HFFc6 (cell line): ENCODE measurements at regions not wholly inside any gene's neighbourhood (a gene's known extent, or its start where the extent isn't known, plus 50 kb on each side); places are given as distances from the start of the nearest gene placed in this dataset.
A peak's percentile ranks its signal among the peaks of the same experiment; 100 is the strongest.

ENCODE experiments used
- DNase-seq: peaks from one replicate; pipeline ENCODE4 v3.0.0-alpha.2; 2018
- H3K27ac Mint-ChIP-seq: 2 replicates; pipeline ENCODE4 v1.8.0; 2020; ENCODE audit warnings: mild to moderate bottlenecking, mixed read lengths
- H3K27me3 Mint-ChIP-seq: 2 replicates; pipeline ENCODE4 v1.8.0; 2021; ENCODE audit warnings: mild to moderate bottlenecking, moderate library complexity, mixed read lengths; ENCODE audit not compliant: insufficient read depth
- H3K36me3 Mint-ChIP-seq: 2 replicates; pipeline ENCODE4 v1.8.0; 2021; ENCODE audit warnings: low read depth, mixed read lengths
- H3K4me1 Mint-ChIP-seq: 2 replicates; pipeline ENCODE4 v1.8.0; 2020; ENCODE audit warnings: low read depth, mixed read lengths
- H3K4me3 Mint-ChIP-seq: 2 replicates; pipeline ENCODE4 v1.8.0; 2020; ENCODE audit warnings: mild to moderate bottlenecking, moderate library complexity, mixed read lengths
- H3K9me3 Mint-ChIP-seq: 2 replicates; pipeline ENCODE4 v1.8.0; 2020; ENCODE audit warnings: mild to moderate bottlenecking, mixed read lengths
- TF ChIP-seq, protein P1 (sequence below): fragments of 200-600 bp; sonication (generic); IDR thresholded peaks from 2 replicates; pipeline ENCODE4 v1.5.0; 2021; ENCODE audit warnings: antibody characterized with exemption, mild to moderate bottlenecking

DNA sequence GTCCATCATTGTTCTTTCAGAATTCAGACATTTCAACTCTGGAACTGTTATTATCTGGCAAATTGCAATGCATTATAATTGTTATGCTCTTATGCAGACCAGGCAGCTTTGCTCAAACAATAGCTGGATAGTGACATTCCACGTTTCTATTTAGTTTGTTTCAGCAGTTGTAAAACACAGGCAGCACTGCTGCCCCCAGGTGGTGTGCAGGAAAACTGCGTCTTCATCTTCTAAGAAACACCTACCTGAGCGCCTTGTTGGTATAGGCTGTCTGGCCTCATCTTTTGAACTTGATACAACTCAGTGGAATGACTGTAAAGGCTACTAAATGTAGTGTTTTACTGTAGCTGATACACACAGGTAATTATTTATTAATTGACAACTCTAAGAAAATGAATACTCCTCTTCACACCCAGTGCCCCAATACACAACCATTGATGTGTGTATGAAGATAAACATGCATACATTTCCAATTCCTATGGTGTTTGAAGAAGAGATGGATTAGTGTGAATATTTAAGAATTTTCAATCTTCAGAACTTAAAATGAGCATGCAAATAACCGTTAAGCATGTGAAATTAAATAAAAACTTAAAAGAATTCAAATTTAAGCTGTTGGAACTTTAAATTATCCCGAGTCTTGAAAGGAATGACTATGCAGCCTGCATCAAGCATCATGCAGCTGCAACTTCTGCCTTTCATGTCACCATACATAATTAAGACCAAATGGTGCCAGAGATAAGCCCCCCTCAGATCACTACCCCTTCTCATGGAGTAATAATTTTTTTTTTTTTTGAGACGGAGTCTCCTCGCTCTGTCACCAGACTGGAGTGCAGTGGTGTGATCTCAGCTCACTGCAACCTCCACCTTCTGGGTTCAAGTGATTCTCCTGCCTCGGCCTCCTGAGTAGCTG is 85.6 kb downstream of the CD8B2 start:
- Mint-ChIP-seq H3K27ac (no peak overlapping the region), H3K9me3 (no peaks in the 10 kb centered on the region), H3K36me3 (no peaks in the 10 kb centered on the region), H3K4me3 (no peak overlapping the region), H3K4me1 (peaks cover 8% of the 10 kb centered on the region), H3K27me3 (peaks cover 17% of the 10 kb centered on the region; the same call in 1 of the 2 replicates)
- peak; percentile 4 for DNase-seq
- TF ChIP-seq, protein P1, sequence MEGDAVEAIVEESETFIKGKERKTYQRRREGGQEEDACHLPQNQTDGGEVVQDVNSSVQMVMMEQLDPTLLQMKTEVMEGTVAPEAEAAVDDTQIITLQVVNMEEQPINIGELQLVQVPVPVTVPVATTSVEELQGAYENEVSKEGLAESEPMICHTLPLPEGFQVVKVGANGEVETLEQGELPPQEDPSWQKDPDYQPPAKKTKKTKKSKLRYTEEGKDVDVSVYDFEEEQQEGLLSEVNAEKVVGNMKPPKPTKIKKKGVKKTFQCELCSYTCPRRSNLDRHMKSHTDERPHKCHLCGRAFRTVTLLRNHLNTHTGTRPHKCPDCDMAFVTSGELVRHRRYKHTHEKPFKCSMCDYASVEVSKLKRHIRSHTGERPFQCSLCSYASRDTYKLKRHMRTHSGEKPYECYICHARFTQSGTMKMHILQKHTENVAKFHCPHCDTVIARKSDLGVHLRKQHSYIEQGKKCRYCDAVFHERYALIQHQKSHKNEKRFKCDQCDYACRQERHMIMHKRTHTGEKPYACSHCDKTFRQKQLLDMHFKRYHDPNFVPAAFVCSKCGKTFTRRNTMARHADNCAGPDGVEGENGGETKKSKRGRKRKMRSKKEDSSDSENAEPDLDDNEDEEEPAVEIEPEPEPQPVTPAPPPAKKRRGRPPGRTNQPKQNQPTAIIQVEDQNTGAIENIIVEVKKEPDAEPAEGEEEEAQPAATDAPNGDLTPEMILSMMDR, result peak; percentile 74

GRCh38 chr2:106573773-106574172 is 86.6 kb downstream of the CD8B2 start:
- DNase-seq, result no peak
- TF ChIP-seq, protein P1, result no peak
- H3K27me3 Mint-ChIP-seq, result peaks cover 22% of the 10 kb centered on the region; the same call in 1 of the 2 replicates
- H3K9me3 Mint-ChIP-seq, result no peaks in the 10 kb centered on the region
- H3K36me3 Mint-ChIP-seq, result no peaks in the 10 kb centered on the region
- H3K4me3 Mint-ChIP-seq, result no peak overlapping the region
- no peak overlapping the region for H3K27ac Mint-ChIP-seq
- H3K4me1 Mint-ChIP-seq, result peaks cover 8% of the 10 kb centered on the region

- H3K27me3 Mint-ChIP-seq, result peaks cover 18% of the 10 kb centered on the region
- no peak overlapping the region for H3K4me3 Mint-ChIP-seq
- peak; percentile 4 for DNase-seq
- no peak overlapping the region for H3K27ac Mint-ChIP-seq
- peaks cover 8% of the 10 kb centered on the region for H3K4me1 Mint-ChIP-seq
- TF ChIP-seq, protein P1, result no peak
- no peaks in the 10 kb centered on the region for H3K36me3 Mint-ChIP-seq
- no peaks in the 10 kb centered on the region for H3K9me3 Mint-ChIP-seq
Measured at GRCh38 chr2:106575955-106576354, 88.8 kb downstream of the CD8B2 start.

DNA sequence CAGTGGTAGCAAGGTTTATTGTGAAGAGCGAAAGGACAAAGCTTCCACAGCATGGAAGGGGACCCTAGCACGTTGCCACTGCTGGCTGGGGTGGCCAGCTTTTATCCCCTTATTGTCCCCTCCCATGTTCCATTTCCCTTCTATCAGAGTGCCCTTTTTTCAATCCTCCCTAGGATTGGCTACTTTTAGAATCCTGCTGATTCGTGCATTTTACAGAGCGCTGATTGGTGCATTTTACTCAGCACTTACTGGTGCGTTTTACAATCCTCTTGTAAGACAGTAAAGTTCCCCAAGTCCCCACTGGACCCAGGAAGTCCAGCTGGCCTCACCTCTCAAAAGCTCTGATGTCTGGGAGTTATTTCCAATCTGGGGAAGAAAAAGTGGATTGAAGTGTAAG is 90.1 kb downstream of the CD8B2 start:
- TF ChIP-seq, protein P1, result no peak
- H3K4me3 Mint-ChIP-seq, result no peak overlapping the region
- H3K27me3 Mint-ChIP-seq, result peaks cover 19% of the 10 kb centered on the region
- peaks cover 18% of the 10 kb centered on the region for H3K4me1 Mint-ChIP-seq
- DNase-seq, result no peak
- H3K27ac Mint-ChIP-seq, result no peak overlapping the region
- H3K36me3 Mint-ChIP-seq, result no peaks in the 10 kb centered on the region
- H3K9me3 Mint-ChIP-seq, result no peaks in the 10 kb centered on the region

GRCh38 chr2:106579750-106580197 is 92.6 kb downstream of the CD8B2 start:
- H3K4me3 Mint-ChIP-seq, result no peak overlapping the region
- DNase-seq, result no peak
- peaks cover 22% of the 10 kb centered on the region for H3K27me3 Mint-ChIP-seq
- no peaks in the 10 kb centered on the region for H3K36me3 Mint-ChIP-seq
- H3K27ac Mint-ChIP-seq, result no peak overlapping the region
- TF ChIP-seq, protein P1, result no peak
- H3K9me3 Mint-ChIP-seq, result no peaks in the 10 kb centered on the region
- peaks cover 22% of the 10 kb centered on the region for H3K4me1 Mint-ChIP-seq
